Medulla oblongata (tissue), 1 donor: ENCODE measurements at regions not wholly inside any gene's neighbourhood (a gene's known extent, or its start where the extent isn't known, plus 50 kb on each side); places are given as distances from the start of the nearest gene placed in this dataset.

Source experiments
- DNase-seq: peaks from one replicate; pipeline ENCODE4 v3.0.0-alpha.2; 2015; ENCODE audit errors: extremely low spot score

DNA sequence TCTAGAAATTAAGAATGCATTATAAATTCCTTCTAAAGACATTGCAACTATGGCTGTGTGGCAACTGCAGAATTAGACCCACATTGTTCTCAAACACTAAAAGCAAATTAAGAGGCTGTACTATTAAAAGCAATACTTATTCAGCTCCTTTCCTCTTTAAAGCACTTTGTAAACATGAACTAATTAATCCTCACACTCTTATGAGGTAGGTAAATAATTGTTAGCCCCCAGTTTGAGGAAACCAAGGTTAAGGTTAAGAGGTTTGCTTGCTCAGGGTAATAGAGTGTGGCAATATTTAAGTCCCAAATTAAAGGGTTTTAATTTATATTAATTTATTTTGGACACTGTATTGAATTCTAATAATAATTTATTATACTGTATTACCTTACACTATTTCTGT lies 553.8 kb downstream of the LRRIQ3 start:
- DNase-seq, result no peak

DNA sequence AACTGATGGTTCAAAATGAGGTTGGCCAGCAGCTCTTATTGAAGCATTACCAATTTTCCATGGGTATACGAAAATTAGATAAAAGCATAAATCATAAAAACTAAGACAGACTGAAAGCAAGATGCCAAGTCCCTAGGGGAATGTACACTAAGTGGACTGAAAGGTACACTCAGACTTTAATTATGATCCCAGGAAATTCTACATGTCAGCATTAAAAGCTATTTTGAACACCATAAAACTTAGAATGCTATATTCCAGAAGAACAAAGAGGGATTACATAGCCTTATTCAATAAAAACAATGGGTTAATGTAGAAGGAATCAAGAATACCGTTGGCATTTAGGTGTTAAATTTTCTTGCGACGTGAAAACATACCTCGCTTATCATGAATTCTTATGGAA lies 558.5 kb downstream of the LRRIQ3 start:
- no peak for DNase-seq

DNA sequence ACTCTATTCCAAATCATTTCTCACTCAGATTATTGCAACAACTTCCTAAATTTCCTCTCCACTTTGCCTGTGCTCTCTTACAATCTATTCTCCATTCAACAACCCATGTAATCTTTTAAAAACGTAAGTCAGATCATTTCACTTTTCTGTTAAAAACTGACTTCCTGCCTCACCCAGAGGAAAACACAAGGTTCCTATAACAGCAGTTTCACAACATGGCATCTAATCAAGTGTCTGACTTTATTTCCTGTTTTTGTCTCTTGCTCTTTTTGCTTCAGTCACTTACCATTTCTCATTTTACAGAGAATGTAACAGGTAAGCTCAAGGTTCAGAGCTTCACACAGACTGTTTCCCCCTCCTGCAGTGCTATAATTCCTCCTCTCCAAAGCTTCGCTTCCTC lies 560.7 kb downstream of the LRRIQ3 start:
- DNase-seq, result no peak

DNA sequence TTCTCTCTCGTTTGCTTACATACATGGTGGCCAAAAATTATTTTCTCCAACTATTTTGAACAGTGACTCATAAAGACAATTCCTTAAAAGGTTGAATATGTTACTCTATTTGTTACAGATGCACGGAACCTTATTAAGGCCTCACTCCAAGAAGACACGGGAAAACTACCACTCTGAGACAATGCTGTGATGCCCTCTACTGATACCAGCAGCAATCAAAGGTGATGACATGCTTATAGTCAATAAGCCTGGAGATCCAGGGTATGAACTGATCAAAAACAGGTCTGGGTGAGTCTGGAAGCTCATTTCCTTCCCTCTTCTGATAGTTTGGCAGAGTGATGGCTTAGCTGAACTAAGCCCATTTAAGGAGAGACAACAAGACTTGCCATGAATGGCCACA lies 563.0 kb downstream of the LRRIQ3 start:
- DNase-seq, result no peak

DNA sequence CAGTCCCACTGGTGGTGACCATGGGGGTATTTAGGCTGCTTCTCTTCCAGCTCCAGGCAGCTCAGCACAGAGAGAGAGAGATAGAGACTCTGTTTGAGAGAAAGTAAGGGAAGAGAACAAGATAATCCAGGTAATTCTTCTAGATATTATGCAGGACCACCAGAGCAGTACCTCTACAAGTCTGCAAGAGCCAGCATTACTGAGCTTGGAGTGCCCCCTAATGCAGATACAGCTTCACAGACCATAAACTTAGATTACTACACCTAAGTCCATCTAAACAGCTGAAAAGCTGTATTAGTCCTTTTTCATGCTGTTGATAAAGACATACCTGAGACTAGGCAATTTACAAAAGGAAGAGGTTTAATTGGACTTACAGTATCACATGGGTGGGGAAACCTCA lies 570.3 kb downstream of the LRRIQ3 start:
- no peak for DNase-seq

DNA sequence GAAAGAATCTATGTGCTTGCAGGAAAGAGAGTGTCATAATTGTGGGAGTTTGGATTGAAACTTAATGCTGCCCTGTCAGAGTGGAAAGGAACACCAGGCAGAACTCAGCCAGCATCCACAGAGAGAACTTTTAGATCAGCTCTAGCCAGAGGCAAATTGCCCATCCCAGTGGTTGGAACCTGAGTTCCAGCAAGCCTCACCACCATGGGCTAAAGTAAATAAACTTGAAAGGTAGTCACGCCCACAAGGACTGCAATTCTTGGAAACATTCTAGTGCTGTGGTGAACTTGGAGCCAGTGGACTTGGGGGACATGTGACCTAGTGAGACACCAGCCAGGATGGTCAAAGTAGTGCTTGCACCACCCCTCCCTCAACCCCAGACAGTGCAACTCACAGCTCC lies 571.6 kb downstream of the LRRIQ3 start:
- DNase-seq, result no peak

DNA sequence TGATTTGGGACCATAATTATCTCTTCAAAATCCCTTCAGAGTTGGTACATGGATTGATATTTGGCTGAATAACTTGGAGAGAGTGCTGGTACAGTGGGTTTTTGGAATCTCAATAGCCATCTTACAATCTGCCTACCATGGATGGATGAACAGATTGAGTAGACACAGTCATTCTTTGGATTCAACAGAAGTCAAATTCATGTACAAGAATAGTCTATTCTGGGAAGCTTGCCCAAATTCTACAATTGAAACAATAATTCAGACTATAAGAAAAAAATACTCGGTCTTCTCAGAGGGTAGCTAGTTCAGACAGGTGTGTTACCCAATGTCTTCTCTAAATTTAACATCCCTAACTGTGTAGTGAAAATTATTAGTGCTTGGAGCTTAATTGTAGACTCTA lies 574.0 kb downstream of the LRRIQ3 start:
- DNase-seq, result no peak

DNA sequence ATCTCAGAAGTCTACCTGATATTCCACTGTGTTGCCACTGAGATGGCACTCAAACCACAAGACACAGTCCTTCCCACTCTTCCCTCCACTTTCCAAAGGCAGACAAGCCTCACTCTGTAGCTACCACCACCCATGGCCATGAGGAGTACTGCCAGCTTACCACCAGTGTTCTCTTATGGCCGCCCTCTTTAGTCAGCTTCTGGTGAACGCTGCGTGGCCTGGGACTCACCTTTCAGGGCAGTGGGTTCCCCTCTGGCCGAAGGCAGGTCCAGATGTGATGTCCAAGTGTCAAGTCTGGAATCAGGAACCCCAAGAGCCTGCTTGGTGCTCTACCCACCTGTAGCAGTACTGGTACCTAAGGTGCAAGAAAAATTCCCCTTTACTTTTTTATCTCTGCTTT lies 580.8 kb downstream of the LRRIQ3 start:
- DNase-seq, result no peak

DNA sequence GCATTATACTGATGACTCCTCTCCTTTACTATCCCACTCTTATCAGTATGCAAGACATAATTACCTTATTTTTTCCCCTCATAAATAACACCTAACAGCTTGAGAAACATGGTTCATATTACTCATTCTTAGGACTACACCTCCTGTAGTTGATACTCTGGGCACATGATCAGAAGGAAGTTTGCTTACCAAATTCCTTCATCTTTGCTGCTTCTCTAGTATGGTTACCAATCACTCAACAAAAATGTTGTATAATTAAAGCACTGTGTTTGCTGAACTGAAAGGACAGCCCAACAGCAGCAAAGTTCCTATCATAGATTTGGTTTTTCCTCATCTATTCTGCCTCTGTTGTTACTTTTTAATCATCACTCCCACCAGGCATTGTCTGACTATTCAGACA lies 586.3 kb downstream of the LRRIQ3 start:
- no peak for DNase-seq

DNA sequence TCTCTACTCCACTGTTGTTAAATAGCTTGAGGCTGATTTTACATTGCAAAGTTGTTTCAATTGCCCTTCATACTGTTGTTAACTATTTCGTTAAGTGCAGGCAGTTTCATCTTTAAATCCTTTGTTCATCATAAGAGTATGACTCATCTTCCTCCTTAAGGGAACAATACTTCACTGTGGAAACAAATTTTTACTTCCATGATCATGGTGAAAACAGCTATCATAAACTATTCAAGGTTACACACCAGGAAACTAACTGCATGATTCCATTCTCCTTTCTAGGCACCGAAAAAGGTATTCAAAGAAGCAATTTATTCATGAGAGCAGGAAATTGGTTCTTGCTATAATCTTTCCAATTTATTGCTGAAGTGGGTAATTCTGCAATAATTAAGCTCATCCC lies 593.2 kb downstream of the LRRIQ3 start:
- DNase-seq, result no peak

DNA sequence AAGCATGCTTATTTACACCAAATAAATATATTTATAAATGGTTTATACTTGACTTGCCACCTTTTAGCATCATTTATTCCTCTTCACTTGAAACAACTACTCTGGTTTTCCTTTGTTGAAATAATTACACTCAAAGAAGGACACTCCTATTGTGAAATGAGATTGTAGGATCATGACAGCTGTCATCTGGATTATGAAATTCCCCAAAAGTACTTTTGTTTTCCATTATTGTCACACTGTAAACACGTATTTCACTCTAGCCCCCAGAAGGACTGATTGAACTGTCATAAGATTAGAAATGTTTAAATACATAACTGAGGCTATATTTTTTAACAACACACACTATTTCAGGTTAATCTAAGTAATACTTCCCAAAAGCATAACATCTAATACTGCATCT lies 593.8 kb downstream of the LRRIQ3 start:
- no peak for DNase-seq

DNA sequence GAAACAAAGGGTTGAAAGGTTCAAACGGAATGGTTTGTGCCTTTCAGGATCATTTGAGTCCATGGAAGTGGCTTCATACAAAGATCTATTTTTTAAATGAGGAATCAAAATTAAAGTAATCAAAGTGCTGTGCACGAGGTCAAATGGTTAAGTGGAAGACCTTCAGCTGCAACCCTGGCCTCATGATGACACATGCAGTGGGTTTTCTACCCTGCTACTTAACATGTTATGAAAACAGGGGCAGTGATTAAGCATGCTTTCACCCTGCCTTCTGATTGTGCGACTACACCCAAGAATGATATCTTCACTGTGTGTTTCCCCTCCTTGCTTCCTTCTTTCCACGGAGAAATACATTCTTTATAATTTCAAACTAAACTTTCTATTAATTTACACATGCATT lies 604.2 kb downstream of the LRRIQ3 start:
- no peak for DNase-seq

DNA sequence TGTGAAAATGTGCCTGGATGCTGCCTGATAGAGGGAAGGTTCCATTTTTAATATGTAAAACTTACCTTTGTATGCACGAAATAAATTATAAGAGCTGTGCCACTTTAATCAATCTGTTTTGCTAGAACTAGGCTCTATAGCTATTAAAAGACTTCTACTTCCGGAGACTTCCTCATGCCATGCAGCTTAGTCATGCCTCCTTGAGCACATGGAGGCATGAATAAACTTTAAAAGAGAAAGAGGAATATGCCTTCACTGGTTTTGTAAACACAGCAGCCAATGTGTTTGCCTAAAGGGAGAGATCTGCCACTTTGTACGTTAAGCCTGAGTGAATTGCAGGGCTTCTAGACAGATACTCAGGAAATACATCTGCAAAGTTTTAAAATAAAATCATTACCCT lies 604.6 kb downstream of the LRRIQ3 start:
- DNase-seq, result no peak

DNA sequence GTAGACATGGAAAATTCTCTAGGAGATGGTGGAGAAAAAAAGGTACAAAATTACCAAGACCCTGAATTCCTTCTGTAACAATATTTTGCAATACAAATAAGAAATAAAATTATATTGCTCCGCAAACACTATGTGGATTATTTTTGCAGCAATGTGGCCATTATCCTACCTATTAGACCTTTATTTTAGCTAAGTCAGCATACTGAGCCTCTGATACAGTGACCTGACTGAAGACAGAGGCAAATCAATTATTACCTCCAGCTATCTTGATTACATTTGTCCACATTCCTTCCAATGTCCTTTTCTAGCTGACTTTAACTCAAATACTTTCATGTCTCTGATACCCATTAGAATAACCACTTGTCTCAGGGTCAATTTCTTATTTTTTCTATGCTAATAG lies 610.9 kb downstream of the LRRIQ3 start:
- DNase-seq, result no peak

DNA sequence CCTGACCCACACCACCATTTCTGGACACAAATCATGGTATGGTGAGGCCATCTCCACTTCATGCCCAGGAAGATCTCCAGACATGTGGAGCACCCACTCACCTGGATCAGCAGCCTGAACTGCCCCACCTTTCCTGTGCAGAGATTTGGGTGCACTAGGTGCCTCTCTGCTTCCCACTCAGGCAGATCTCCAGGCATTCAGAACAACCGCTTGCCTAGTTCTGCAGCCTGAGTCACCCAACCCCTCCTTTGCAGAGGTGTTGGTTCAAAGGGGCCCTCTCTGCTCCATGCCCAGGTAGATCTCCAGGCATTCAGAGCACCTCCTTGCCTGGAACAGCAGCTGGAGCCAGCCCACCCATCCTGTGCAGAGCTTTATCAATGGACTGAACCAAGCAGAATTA lies 620.8 kb downstream of the LRRIQ3 start:
- DNase-seq, result no peak

DNA sequence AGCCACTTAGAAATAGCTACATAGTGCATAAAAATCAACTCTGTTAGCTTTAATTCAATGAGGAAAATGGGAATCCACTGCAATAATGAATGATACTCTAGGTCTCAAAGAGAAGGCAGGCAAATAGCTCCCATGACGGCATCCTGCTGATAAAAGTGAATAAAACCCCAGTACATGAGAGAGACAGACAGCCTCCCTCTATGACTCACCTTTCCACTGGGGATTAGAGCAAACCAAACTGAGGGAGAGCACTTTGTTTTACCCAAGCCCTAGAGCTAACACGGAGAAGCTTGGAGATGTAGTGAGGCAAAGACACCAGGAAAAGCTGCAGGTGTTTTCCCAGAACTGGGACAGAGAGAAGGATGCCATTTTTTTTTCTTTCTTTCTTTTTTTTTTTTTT lies 621.9 kb downstream of the LRRIQ3 start:
- no peak for DNase-seq

DNA sequence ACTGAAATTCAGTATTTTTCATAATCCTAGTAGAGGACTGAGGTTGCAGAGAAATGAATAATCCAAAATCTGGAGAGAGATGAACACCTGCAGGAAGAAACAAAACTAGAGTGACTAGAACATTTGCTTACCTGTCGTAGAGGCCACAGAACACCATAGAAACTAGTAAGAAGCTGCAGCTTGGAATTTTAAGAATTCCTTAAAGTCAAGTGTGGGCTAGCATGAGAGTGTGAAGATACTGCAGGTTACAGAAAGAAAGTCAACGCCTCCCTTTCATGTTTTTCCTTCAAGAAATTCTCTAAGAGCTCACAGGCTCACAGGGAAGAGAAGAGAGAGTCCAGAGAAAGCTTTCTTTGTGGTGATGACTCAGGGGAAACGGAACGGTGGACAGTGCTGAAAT lies 633.7 kb downstream of the LRRIQ3 start:
- no peak for DNase-seq

DNA sequence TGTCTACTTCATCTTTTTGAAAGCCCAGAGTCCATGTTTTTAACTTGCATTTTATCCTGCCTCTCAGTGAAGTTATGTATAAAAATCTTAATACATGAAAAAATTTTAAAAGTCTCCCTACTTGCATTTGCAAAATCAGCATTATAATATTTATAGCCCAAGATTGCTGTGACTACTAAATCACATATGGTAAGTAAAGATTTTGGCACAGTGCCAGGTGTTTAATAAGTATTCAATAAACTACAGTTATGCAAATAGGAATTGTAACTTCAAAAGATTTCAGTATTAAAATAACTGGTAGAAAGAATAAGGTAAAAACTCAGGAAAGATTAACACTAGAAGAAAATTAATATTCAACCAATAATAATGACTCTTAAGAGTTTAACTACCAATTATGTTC lies 641.7 kb downstream of the LRRIQ3 start:
- DNase-seq, result peak; percentile 2

DNA sequence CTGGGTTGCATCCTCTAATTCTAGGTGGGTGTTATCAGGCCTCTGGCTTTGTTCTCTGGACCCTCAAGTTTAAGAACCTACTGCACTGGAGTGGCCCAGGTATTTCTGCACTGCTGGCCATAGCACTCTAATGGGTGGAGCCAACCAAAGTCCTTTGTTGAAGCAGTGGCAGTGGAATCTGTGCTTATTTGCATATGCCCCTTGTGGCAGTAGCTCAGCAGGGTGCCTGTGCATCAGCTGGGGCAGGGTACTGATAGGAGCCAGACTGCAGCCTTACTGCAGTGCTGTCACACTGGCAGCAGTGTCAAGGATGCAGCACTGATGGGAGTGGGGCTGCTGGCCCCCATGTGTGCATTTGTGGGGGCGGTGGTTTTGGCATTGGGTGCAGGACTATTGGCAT lies 660.6 kb downstream of the LRRIQ3 start:
- no peak for DNase-seq

DNA sequence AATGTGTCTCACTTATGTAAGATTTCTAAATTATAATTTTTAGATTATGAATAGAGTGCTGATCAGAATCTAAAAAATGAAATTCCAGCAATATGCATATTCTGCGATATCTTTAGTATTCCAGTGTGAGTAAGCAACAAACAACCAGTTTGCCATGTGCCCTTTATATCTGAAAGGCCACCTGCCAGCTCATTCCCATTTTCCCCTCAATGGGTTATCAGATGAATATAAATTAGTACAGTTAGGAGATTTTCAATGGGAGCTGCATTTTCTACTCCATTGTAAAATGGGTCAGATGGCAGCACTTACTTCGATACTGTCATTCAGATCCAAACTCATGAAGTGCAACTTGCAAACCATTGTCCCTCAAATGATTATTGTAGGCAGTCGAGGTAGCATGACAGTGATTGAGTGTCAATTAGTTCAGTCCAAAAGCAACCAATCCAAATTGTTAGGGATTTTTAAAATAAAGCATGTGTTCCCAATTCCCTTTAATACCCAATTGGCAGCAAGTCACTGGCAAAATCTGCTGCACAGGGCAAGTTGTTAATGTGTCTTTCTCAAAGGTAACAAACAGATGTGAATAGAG lies 680.3 kb downstream of the LRRIQ3 start:
- DNase-seq, result no peak

DNA sequence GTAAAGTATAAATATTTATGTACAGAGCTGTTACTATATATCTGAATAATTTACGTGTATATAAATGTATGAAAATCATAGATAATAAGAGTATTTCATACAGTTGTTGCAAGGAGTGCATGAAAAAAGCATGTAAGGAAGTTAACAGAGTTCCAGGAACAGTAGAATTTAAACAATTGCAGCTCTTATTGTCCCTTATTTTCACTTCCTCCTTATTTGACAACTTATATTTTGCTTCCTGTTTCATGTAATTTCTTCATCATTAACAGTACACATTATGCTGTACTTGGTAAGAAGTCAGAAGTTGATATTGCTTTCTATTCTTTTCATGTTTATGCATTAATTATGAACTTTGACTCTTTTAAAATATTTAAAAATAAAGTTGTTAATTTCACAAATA lies 681.5 kb downstream of the LRRIQ3 start:
- DNase-seq, result no peak

DNA sequence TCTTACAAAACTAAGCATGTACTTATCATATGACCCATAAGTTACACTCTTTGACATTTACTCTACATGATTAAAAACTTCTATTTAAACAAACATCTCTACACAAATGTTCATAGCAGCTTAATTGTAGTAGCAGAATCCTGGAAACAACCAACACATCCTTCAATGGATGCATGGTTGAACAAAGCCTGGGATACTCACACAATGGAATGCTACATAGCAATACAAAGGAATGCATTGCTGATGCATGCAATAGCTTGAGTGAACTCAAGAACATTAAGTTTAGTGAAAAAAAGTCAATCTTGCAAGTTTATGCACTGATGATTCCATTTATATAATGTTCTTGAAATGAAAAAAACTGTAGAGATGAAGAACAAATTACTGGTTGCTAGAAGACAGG lies 686.9 kb downstream of the LRRIQ3 start:
- DNase-seq, result no peak

DNA sequence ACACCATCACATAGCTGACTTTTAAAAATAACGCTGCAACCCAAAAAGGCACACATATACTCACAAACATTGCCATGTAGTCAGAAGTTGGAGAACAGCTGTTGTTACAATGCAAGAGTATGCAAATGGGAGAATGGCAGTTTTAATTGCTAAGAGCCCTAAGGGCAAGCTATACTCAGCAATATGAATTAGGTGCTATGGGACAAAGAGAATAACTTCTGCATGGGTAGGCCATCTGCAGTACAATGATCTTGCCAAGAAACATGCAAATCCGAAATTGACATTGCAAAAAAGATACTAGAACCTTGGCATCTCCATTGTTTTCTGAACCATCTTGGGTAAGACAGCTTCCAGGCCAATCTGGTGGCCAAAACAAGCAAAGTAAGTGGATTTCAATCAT lies 697.8 kb downstream of the LRRIQ3 start:
- DNase-seq, result no peak

DNA sequence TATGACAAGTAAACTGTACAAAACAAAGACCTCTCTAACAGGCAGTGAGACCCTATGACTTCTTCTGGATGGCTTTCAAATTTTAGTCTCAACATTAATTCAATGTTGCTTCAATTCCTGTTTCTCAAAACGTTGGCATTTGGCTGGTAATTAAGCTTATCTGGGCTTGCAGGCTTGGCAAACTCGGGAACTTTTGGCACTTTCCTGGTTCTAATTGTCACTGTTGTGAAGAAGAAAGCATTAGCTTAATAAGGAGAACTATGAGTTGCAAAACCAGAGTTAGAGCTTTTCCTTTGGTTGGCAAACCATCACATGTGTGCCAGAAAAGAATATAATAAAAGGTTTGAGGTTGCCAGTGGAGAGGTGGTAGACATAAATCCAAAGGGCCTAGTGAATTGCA lies 698.3 kb downstream of the LRRIQ3 start:
- no peak for DNase-seq

DNA sequence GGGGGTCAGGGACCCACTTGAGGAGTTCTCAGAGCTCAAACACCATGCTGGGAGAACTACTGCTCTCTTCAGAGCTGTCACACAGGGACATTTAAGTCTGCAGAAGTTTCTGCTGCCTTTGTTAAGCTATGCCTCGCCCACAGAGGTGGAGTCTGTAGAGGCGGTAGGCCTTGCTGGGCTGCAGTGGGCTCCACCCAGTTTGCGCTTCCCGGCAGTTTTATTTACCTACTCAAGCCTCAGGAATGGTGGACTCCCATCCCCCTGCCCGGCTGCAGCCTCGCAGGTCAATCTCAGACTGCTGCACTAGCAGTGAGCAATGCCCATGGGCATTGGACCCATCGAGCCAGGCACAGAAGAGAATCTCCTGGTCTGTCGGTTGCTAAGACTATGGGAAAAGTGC lies 706.4 kb downstream of the LRRIQ3 start:
- no peak for DNase-seq
